A549 (cell line): ENCODE measurements at regions not wholly inside any gene's neighbourhood (a gene's known extent, or its start where the extent isn't known, plus 50 kb on each side); places are given as distances from the start of the nearest gene placed in this dataset.

Experiments
- BHLHE40 ChIP-seq: IDR thresholded peaks from 2 replicates; pipeline ENCODE4 v1.6.1; 2012; ENCODE audit warnings: low read depth, low read length, inconsistent platforms
- CEBPB ChIP-seq, 2 experiments: fragments of >200 bp in 1 of 2; sonication (Bioruptor Twin) in 1 of 2; formaldehyde crosslinking in 1 of 2; IDR thresholded peaks; 2 replicates each; pipeline ENCODE4 v1.6.1; 2012 to 2016
- JUN ChIP-seq, 2 experiments: fragments of >200 bp; sonication (Bioruptor Twin); formaldehyde crosslinking; IDR thresholded peaks; 2 replicates in 1 of 2; 3 replicates in 1 of 2; pipeline ENCODE4 v1.6.1; 2016 to 2017
- MYC ChIP-seq: IDR thresholded peaks from 2 replicates; pipeline ENCODE4 v1.6.1; 2012; ENCODE audit warnings: mild to moderate bottlenecking, inconsistent platforms, low read length, improper control_type of control experiment, borderline replicate concordance
- POLR2A ChIP-seq: IDR thresholded peaks from 2 replicates; pipeline ENCODE4 v1.6.1; 2012; ENCODE audit warnings: mild to moderate bottlenecking, low read length
- POLR2AphosphoS2 ChIP-seq: conservative IDR thresholded peaks from 2 replicates; pipeline ENCODE4 v1.6.1; 2012; ENCODE audit warnings: low read length, improper control_type of control experiment, inconsistent platforms
- SMC3 ChIP-seq: fragments of >200 bp; sonication (Bioruptor Twin); formaldehyde crosslinking; IDR thresholded peaks from 3 replicates; pipeline ENCODE4 v1.6.1; 2018; ENCODE audit warnings: inconsistent platforms
- TF ChIP-seq, protein P1 (sequence below): fragments of >200 bp; sonication (Bioruptor Twin); formaldehyde crosslinking; IDR thresholded peaks from 3 replicates; pipeline ENCODE4 v1.5.1; 2016
- TF ChIP-seq, protein P2 (sequence below): IDR thresholded peaks from 2 replicates; pipeline ENCODE4 v1.6.1; 2012
- TF ChIP-seq, protein P3 (sequence below): IDR thresholded peaks from 2 replicates; pipeline ENCODE4 v1.6.1; 2012; ENCODE audit warnings: low read depth, borderline replicate concordance
- TF ChIP-seq, protein P4 (sequence below): fragments of 150-350 bp; IDR thresholded peaks from 2 replicates; pipeline ENCODE4 v1.6.1; 2014; ENCODE audit warnings: low read depth, mild to moderate bottlenecking, low read length

DNA sequence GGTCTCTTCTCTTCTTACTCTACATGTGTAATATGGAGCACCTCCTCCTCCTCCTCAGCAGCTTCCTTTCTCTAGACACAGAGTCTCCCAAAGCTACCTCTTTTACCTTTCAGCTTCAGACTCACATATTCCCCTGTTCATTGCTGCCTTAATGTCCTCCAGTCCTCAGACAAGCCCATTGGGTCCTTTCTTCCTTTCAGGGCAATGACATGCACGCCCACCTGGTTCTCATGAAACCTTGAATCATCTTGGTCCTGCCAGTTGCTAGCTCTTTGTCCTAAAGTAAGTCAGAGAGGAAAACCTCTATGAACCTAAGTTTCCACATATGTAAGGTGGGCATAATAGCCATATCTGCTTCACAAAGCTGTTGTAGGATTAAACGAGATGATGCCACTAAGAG, 227.0 kb downstream of the RPS24 start:
- TF ChIP-seq, protein P1, sequence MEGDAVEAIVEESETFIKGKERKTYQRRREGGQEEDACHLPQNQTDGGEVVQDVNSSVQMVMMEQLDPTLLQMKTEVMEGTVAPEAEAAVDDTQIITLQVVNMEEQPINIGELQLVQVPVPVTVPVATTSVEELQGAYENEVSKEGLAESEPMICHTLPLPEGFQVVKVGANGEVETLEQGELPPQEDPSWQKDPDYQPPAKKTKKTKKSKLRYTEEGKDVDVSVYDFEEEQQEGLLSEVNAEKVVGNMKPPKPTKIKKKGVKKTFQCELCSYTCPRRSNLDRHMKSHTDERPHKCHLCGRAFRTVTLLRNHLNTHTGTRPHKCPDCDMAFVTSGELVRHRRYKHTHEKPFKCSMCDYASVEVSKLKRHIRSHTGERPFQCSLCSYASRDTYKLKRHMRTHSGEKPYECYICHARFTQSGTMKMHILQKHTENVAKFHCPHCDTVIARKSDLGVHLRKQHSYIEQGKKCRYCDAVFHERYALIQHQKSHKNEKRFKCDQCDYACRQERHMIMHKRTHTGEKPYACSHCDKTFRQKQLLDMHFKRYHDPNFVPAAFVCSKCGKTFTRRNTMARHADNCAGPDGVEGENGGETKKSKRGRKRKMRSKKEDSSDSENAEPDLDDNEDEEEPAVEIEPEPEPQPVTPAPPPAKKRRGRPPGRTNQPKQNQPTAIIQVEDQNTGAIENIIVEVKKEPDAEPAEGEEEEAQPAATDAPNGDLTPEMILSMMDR = no peak
- TF ChIP-seq, protein P2, sequence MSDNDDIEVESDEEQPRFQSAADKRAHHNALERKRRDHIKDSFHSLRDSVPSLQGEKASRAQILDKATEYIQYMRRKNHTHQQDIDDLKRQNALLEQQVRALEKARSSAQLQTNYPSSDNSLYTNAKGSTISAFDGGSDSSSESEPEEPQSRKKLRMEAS = no peak
- TF ChIP-seq POLR2A (no peak), CEBPB (IDR thresholded peaks at IDR 0.05) (no peak), MYC (no peak), POLR2AphosphoS2 (no peak), JUN (IDR thresholded peaks at IDR 0.05) (no peak), BHLHE40 (no peak), SMC3 (no peak)
- TF ChIP-seq, protein P3, sequence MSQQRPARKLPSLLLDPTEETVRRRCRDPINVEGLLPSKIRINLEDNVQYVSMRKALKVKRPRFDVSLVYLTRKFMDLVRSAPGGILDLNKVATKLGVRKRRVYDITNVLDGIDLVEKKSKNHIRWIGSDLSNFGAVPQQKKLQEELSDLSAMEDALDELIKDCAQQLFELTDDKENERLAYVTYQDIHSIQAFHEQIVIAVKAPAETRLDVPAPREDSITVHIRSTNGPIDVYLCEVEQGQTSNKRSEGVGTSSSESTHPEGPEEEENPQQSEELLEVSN = no peak
- TF ChIP-seq, protein P4, sequence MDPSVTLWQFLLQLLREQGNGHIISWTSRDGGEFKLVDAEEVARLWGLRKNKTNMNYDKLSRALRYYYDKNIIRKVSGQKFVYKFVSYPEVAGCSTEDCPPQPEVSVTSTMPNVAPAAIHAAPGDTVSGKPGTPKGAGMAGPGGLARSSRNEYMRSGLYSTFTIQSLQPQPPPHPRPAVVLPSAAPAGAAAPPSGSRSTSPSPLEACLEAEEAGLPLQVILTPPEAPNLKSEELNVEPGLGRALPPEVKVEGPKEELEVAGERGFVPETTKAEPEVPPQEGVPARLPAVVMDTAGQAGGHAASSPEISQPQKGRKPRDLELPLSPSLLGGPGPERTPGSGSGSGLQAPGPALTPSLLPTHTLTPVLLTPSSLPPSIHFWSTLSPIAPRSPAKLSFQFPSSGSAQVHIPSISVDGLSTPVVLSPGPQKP = no peak
